H7 (cell line): ENCODE measurements at regions not wholly inside any gene's neighbourhood (a gene's known extent, or its start where the extent isn't known, plus 50 kb on each side); places are given as distances from the start of the nearest gene placed in this dataset.
A peak's percentile ranks its signal among the peaks of the same experiment; 100 is the strongest.
"Not testable (repeated sequence)": the region's sequence is repeated elsewhere in the genome, so short reads cannot be mapped to it uniquely, and the experiment has no call there.

Experiments used
- DNase-seq: peaks from one replicate; pipeline ENCODE4 v3.0.0; 2012
- H3K27me3 ChIP-seq: 2 replicates; pipeline ENCODE4 v1.6.0; 2011; ENCODE audit warnings: mild to moderate bottlenecking, low read length; ENCODE audit not compliant: control insufficient read depth, insufficient read depth
- H3K36me3 ChIP-seq: replicated peaks from 2 replicates; pipeline ENCODE4 v1.5.1; 2011; ENCODE audit warnings: low read length; ENCODE audit not compliant: control insufficient read depth, insufficient read depth
- H3K4me3 ChIP-seq: 2 replicates; pipeline ENCODE4 v1.5.1; 2011; ENCODE audit warnings: low read depth, mild to moderate bottlenecking, control low read depth, low read length, moderate library complexity; ENCODE audit not compliant: insufficient read depth

DNA sequence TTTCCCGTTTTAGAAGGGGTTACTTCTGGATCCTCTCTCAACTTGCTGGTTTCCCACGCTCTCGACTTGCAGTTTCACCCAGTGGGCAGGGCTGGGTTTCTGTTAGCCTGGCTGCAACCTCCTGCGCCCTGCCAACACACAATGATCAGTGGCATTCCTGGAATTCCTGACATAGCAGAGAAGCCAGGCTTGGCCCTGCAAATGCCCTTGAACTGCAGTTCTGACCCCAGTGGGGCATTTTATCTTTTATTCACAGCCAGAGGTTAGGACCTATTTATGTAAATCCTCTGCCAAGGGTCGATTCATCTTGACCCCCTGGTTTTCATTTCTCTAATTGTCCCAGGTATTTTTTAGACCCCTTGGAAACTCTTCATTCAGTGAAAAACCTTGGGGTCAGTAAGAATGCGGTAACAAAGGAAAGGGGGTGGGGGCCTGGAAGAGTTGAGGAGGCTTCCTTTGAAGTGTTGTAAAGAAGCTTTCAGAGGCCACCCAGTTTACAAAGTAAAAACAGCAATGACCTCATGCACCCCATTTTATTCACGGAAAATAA lies 217.6 kb downstream of the ZNF674 start:
- Histone ChIP-seq H3K36me3 (no peaks in the 10 kb centered on the region), H3K4me3 (no peak overlapping the region)
- peak; percentile 19 for DNase-seq

DNA sequence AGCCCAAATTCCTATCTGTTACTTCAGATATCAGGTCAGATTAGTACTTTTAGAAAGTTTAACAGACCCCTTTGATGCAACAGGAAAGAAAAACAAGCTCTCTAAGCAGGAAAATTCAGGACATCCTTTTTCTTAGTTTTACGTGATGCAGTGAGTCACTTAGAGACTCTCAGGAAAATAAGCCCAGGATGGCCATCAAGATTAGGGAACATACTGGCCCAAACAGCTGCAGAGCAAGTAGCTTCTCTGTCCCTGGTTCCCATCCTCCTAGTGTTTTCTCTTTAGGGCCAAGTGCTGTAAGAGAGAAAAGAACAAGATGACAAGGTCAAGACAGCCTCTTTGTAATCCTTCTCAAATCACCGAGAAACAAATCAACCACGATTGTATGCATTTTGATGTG lies 219.1 kb downstream of the ZNF674 start:
- Histone ChIP-seq H3K4me3 (no peak overlapping the region), H3K36me3 (no peaks in the 10 kb centered on the region), H3K27me3 (no peaks in the 10 kb centered on the region)
- DNase-seq: no peak

More for the DNA sequence above, 217.6 kb downstream of the ZNF674 start:
- H3K27me3 ChIP-seq: no peaks in the 10 kb centered on the region

DNA sequence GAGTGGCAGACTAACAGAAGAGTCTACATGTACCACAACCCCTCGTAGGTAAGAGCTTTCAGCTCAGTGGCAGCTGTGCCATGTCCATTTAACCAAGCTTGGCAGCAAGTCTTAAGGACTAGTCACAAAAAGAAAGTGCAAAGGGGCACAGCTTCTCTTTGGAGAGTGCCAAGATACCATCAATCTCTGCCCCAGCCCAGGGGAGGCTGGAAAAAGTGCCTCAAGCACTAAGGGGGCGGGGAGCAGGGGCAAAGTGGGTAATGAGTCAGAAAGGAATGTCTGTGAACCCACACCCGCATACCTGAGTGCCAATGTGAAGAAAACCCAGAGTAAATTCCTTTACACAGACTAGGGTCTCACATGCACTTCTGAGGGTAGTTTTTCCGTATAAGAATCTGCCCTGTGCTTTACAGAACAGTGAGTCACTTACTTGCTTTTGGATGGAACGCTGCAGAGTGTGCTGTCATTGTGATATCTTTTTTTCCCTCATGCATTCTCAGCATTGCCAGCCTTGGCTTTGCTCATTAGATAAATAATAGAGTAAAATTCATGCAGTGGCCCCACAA lies 219.8 kb downstream of the ZNF674 start:
- Histone ChIP-seq H3K4me3 (no peak overlapping the region), H3K36me3 (no peaks in the 10 kb centered on the region), H3K27me3 (no peaks in the 10 kb centered on the region)
- DNase-seq: no peak

DNA sequence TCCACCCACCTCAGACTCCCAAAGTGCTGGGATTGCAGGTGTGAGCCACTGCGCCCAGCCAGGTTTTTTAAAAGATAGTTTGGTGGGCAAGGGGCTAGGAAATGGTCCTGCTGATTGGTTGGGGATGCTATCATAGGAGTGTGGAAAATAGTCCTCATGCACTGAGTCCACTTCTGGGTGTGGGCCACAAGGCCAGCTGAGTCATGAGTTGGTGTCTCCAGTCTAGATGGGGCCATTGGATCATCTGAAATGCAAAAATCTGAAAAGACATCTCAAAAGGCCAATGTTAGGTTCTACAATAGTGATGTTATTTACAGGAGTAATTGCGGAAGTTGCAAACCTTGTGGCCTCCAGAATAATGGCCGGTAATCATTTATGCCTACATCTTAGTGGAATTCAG lies 221.1 kb downstream of the ZNF674 start:
- H3K27me3 ChIP-seq: no peaks in the 10 kb centered on the region
- DNase-seq: no peak
- no peaks in the 10 kb centered on the region for H3K36me3 ChIP-seq
- H3K4me3 ChIP-seq: no peak overlapping the region

DNA sequence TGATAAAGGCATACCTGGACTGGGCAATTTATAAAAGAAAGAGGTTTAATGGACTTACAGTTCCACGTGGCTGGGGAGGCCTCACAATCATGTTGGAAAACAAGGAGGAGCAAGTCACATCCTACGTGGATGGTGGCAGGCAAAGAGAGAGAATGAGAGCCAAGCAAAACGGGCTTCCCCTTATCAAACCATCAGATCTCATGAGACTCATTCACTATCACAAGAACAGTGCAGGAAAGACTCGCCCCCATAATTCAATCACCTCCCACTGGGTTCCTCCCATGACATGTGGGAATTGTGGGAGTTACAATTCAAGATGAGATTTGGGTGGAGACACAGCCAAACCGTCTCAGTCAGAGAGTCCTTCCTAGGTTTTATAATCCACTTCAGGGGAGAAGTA lies 222.3 kb downstream of the ZNF674 start:
- H3K36me3 ChIP-seq, H3K4me3 ChIP-seq, H3K27me3 ChIP-seq, DNase-seq: not testable (repeated sequence)

DNA sequence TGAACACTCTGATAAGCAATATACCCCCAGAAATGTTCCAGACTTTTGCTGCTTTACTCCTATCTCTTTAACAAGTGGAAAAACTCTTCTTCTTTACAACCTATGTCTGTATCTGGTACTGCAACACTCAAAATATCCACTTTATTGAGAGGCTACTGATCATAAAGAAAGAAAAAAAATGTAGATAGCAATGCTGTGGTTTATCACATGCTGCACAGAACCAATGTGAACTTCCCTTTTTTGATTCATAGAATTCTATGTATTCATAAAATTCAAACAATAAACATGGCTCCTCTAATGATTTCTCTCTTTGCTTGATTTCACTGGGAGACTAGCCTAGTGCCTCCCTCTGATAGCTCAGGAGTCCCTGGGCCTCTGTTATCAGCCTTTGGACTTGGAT lies 223.5 kb downstream of the ZNF674 start:
- no peak overlapping the region for H3K4me3 ChIP-seq
- no peaks in the 10 kb centered on the region for H3K36me3 ChIP-seq
- no peak for DNase-seq
- no peaks in the 10 kb centered on the region for H3K27me3 ChIP-seq

DNA sequence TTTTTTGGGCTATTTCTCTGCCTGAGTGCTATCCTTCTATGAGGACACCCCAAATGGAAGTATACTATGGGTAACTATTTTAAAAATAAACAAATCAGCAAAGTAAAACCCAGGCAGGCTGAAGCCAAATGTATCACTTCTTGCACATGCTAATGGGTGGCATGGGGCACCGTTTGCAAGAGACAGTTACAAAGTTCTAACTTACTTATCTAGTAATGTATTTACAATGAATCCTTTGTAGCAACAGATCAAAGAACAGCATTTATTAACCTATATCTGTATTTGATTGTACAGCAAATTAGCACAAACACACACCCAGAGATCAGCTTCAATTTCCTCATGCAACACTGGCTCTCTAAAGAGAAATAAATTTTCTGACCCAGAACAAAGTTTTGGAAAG lies 225.5 kb downstream of the ZNF674 start:
- H3K4me3 ChIP-seq: no peak overlapping the region
- no peaks in the 10 kb centered on the region for H3K36me3 ChIP-seq
- DNase-seq: no peak
- H3K27me3 ChIP-seq: no peaks in the 10 kb centered on the region

DNA sequence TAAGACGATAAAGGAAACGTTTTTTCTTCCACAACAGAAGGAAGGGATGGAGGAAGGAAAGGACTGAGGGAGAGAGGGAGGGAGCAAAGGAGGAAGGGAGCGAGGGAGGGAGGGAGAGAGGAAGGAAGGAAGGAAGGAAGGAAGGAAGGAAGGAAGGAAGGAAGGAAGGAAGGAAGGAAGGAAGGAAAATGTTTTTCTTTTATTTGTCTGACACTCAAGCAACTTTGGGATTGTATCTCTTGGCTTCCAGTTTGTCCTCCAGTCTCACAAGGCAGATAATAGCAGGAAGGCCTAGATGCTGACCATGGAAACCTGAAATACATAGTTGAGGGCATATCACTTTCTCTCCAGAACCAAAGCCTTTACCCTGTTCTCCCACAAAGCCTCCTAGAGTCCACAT lies 226.7 kb downstream of the ZNF674 start:
- no peak for DNase-seq
- Histone ChIP-seq H3K27me3 (no peaks in the 10 kb centered on the region), H3K4me3 (no peak overlapping the region), H3K36me3 (no peaks in the 10 kb centered on the region)

DNA sequence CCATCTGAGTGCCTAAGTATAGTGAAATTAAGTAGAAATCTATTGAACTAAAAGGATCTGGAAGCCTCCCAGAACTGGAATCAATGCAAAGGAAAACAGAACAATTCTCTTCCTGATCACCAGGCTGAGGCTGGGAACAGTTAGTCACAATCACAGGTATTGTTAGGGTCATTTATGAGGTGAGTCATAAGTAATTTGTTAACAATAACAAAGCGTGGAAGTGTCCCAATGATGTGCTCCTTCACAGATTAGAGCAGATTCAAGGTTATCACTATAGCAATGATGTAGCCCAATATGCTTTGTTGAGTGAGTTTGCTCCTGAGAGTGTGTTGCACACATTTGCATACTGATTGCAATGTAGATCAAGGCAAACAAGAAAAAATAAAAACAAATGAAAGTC lies 228.1 kb downstream of the ZNF674 start:
- Histone ChIP-seq H3K27me3 (no peaks in the 10 kb centered on the region), H3K36me3 (no peaks in the 10 kb centered on the region), H3K4me3 (no peak overlapping the region)
- DNase-seq: no peak

DNA sequence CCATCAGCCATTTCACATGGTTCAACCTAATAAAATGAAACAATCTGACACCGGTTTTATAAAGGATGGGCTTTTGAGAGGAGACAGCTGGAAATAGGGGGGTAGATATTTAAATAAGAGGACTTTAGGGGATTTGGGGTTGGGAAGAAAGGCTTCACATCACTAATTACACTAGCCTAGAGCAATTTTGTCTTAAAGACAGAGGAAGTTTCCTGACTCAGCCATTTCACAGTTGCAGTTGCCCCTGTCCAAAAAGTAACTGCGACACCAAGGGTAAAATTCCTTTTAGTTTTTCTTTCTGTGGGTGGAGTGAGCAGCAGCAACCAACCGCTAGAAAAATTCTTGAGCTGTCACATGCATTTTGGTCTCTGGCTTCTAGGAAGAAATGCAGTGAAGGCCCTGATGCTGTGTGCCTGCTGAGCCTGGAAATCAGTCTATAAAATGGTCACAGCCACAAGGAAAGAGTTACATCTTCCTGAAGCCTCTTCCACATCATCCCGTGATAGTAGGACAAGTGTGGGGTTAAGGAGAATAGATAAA lies 233.6 kb downstream of the ZNF674 start:
- Histone ChIP-seq H3K4me3 (no peak overlapping the region), H3K27me3 (no peaks in the 10 kb centered on the region), H3K36me3 (no peaks in the 10 kb centered on the region)
- DNase-seq: no peak

DNA sequence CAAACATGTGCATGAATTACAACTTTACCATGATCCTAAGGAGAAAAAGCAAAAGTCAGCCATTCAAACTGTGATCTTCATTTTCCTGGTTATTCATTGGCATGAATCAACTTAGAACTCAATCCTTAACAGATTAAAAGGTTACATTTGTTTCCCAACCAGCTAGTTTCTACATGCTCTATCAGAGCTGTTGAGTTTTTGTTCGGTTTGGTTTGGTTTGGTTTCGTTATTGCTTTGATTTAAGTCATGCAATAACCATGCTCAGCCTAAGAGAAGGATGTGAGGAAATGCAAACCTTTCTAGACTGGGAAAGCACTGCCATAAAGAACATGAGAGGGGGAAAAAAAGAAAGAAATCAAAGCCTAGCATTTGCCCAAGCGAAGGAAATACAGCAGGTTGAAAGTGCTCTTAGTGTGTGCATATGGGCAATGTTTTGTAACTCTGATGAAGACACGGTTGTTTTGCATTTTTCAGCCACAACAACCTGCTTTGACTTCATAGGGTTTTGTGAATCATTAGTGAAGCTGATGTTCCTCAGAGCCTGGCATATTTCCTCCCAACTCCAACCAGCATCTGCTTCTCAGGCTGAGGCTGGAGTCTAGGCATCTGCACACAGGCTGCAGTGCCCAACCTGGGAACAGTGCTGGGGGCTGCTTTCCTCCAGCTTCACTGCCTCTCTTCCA lies 234.3 kb downstream of the ZNF674 start:
- no peak overlapping the region for H3K4me3 ChIP-seq

DNA sequence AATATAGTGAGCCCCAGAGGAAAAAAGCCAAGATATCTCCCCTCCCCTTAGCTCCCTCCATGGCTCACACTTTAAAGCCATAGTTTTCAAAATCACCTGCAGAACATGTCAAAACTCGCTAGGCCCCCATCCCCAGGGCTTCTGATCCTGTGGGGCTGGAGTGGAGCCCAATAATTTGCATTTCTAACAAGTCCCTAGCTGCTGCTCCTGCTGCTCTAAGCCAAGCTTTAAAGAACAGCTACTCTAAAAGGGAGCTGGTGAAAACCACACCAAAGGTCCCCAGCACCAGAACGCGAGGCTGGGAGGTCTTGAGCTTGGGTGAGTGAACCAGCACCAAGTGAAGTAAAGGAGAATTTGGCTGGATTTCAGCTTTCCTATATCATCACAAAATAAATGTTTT lies 237.1 kb downstream of the ZNF674 start:
- DNase-seq: no peak
- Histone ChIP-seq H3K27me3 (no peaks in the 10 kb centered on the region), H3K4me3 (no peak overlapping the region), H3K36me3 (no peaks in the 10 kb centered on the region; the same call in 1 of the 2 replicates)

More for the DNA sequence above, 234.3 kb downstream of the ZNF674 start:
- Histone ChIP-seq H3K36me3 (no peaks in the 10 kb centered on the region), H3K27me3 (no peaks in the 10 kb centered on the region)
- DNase-seq: no peak

DNA sequence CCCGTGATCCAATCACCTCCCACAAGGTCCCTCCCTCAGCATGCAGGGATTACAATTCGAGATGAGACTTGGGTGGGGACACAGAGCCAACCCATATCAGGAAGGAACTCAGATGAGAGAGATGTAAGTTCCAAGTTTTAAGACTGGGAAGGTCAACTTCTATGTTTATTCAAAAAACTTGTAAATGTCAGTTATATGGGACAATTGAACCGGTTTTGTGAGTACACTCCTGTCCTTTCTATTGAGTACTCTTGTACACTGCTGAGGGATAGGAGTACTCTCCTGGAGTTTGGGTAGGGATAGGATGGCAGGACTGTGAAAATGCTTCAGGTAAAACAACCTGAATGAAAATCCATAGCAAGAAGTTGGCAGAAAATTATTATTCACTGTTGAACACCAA lies 239.1 kb downstream of the ZNF674 start:
- DNase-seq: no peak
- Histone ChIP-seq H3K27me3 (no peaks in the 10 kb centered on the region), H3K36me3 (no peaks in the 10 kb centered on the region; the same call in 1 of the 2 replicates), H3K4me3 (no peak overlapping the region)

DNA sequence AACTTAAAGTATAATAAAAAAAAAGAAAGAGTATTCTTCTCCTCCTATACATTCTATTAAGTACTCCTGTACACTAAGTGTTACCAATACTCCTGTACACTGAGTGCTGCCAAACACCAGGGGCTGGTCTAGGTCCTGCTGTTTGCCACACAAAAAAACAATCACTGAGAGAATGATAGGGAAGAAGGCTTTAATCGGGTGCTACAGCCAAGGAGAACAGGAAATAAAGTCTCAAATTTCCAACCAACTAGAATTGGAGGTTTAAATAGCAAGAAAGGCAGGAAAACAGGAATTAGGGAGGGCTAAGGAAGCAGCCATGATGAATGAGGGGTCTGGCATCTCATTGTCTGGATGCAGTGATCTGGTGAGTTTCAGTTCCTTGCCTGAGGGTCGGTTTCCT lies 239.8 kb downstream of the ZNF674 start:
- H3K36me3 ChIP-seq: no peaks in the 10 kb centered on the region; the same call in 1 of the 2 replicates
- H3K27me3 ChIP-seq: no peaks in the 10 kb centered on the region
- no peak for DNase-seq

DNA sequence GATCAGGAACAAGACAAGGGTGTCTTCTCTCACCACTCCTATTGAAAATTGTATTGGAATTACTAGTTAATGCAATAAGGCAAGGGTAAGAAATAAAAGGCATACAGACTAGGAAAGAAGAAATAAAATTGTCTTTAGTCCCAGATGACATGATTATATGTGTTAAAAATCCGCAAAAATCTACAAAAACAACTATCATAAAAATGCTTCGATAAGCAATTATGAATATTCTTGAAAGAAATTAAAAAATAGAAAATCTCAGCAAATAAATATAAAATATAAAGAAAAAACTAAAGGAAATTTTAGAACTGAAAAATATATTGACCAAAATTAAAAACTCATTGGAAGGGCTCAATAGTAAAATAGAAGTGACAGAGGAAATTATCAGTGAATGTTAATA lies 243.3 kb downstream of the ZNF674 start:
- H3K4me3 ChIP-seq: no peak overlapping the region
- no peaks in the 10 kb centered on the region; the same call in 1 of the 2 replicates for H3K36me3 ChIP-seq
- no peaks in the 10 kb centered on the region for H3K27me3 ChIP-seq
- no peak for DNase-seq

More for the DNA sequence above, 239.8 kb downstream of the ZNF674 start:
- H3K4me3 ChIP-seq: no peak overlapping the region
